Immature natural killer cell (primary cell): ENCODE measurements at regions not wholly inside any gene's neighbourhood (a gene's known extent, or its start where the extent isn't known, plus 50 kb on each side); places are given as distances from the start of the nearest gene placed in this dataset.

Source experiments
- DNase-seq, 3 donors: peaks; one replicate each; pipeline ENCODE4 v3.0.0; 2022; ENCODE audit warnings: mixed read lengths in 1 of 3
- H3K27ac Mint-ChIP-seq, 6 donors: one replicate each; pipeline ENCODE4 v1.8.0; 2020; ENCODE audit warnings: mixed read lengths in 6 of 6, mild to moderate bottlenecking in 5 of 6, inconsistent platforms in 4 of 6, moderate library complexity in 3 of 6
- H3K27me3 Mint-ChIP-seq, 3 donors: one replicate each; pipeline ENCODE4 v1.8.0; 2020 to 2021; ENCODE audit warnings: low read depth in 3 of 3, mild to moderate bottlenecking in 3 of 3, mixed read lengths in 3 of 3, moderate library complexity in 3 of 3, inconsistent platforms in 1 of 3
- H3K36me3 Mint-ChIP-seq, 3 donors: one replicate each; pipeline ENCODE4 v1.8.0; 2020; ENCODE audit warnings: mixed read lengths in 3 of 3, inconsistent platforms in 2 of 3, mild to moderate bottlenecking in 2 of 3
- H3K4me1 Mint-ChIP-seq, 2 donors: one replicate each; pipeline ENCODE4 v1.8.0; 2020; ENCODE audit warnings: inconsistent platforms in 2 of 2, mild to moderate bottlenecking in 2 of 2, mixed read lengths in 2 of 2, moderate library complexity in 1 of 2
- H3K4me3 Mint-ChIP-seq, 5 donors: one replicate each; pipeline ENCODE4 v1.8.0; 2020; ENCODE audit warnings: mild to moderate bottlenecking in 5 of 5, mixed read lengths in 5 of 5, inconsistent platforms in 3 of 5, moderate library complexity in 3 of 5
- H3K9me3 Mint-ChIP-seq, 6 donors: one replicate each; pipeline ENCODE4 v1.8.0; 2020; ENCODE audit warnings: mild to moderate bottlenecking in 6 of 6, mixed read lengths in 6 of 6, inconsistent platforms in 4 of 6, moderate library complexity in 3 of 6

GRCh38 chr10:131683281-131683861 lies 217.4 kb upstream of the PPP2R2D start:
- Mint-ChIP-seq H3K9me3 (no peaks in the 10 kb centered on the region), H3K4me3 (no peak overlapping the region), H3K4me1 (no peaks in the 10 kb centered on the region), H3K36me3 (no peaks in the 10 kb centered on the region), H3K27ac (no peak overlapping the region), H3K27me3 (peaks cover 0 to 3% (median 0%) of the 10 kb centered on the region in 3 donors)
- DNase-seq, result no peak

GRCh38 chr10:131683941-131684340 lies 216.9 kb upstream of the PPP2R2D start:
- Mint-ChIP-seq H3K9me3 (no peaks in the 10 kb centered on the region), H3K27me3 (peaks cover 0 to 3% (median 0%) of the 10 kb centered on the region in 3 donors), H3K27ac (no peak overlapping the region), H3K4me1 (no peaks in the 10 kb centered on the region), H3K4me3 (no peak overlapping the region), H3K36me3 (no peaks in the 10 kb centered on the region)
- DNase-seq, result no peak

GRCh38 chr10:131685007-131685406 lies 215.8 kb upstream of the PPP2R2D start:
- peaks cover 0 to 3% (median 0%) of the 10 kb centered on the region in 3 donors for H3K27me3 Mint-ChIP-seq

DNA sequence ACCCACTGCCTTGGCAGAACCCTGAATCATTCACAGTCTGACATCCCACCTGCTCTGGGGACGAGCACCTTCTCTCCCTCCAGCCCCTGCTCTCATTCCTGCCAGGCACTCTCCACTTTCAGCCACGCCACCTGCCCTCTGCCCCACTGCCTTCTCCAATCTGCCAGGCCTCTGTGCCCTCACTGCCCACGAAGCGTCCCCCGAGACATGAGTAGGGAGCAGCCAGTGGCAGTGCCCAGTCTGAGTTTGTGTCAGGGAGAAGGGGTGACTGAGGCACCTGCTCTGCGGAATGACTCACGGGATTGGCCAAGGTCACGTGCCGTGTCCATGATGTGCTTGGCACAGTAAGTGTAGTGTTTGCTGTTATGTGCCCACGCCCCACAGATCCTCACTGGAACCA lies 215.2 kb upstream of the PPP2R2D start:
- Mint-ChIP-seq H3K4me3 (no peak overlapping the region), H3K27me3 (peaks cover 0 to 3% (median 0%) of the 10 kb centered on the region in 3 donors), H3K36me3 (peaks cover 0 to 4% (median 0%) of the 10 kb centered on the region in 3 donors), H3K27ac (no peak overlapping the region), H3K4me1 (no peaks in the 10 kb centered on the region), H3K9me3 (no peaks in the 10 kb centered on the region)
- no peak for DNase-seq

More at GRCh38 chr10:131685007-131685406, 215.8 kb upstream of the PPP2R2D start:
- Mint-ChIP-seq H3K9me3 (no peaks in the 10 kb centered on the region), H3K4me3 (no peak overlapping the region), H3K27ac (no peak overlapping the region), H3K4me1 (no peaks in the 10 kb centered on the region), H3K36me3 (no peaks in the 10 kb centered on the region)
- DNase-seq, result no peak

GRCh38 chr10:131686781-131687420 lies 213.9 kb upstream of the PPP2R2D start:
- no peak overlapping the region for H3K27ac Mint-ChIP-seq
- H3K4me3 Mint-ChIP-seq, result no peak overlapping the region
- peaks cover 0 to 1% (median 0%) of the 10 kb centered on the region in 3 donors for H3K27me3 Mint-ChIP-seq
- no peaks in the 10 kb centered on the region for H3K4me1 Mint-ChIP-seq
- no peaks in the 10 kb centered on the region for H3K9me3 Mint-ChIP-seq
- no peak for DNase-seq
- peaks cover 0 to 4% (median 0%) of the 10 kb centered on the region in 3 donors for H3K36me3 Mint-ChIP-seq

GRCh38 chr10:131688304-131688703 lies 212.5 kb upstream of the PPP2R2D start:
- no peaks in the 10 kb centered on the region for H3K9me3 Mint-ChIP-seq
- H3K4me1 Mint-ChIP-seq, result no peaks in the 10 kb centered on the region
- H3K27ac Mint-ChIP-seq, result no peak overlapping the region
- peaks cover 0 to 4% (median 0%) of the 10 kb centered on the region in 3 donors for H3K36me3 Mint-ChIP-seq
- H3K27me3 Mint-ChIP-seq, result peaks cover 0 to 1% (median 0%) of the 10 kb centered on the region in 3 donors
- no peak for DNase-seq
- H3K4me3 Mint-ChIP-seq, result no peak overlapping the region

DNA sequence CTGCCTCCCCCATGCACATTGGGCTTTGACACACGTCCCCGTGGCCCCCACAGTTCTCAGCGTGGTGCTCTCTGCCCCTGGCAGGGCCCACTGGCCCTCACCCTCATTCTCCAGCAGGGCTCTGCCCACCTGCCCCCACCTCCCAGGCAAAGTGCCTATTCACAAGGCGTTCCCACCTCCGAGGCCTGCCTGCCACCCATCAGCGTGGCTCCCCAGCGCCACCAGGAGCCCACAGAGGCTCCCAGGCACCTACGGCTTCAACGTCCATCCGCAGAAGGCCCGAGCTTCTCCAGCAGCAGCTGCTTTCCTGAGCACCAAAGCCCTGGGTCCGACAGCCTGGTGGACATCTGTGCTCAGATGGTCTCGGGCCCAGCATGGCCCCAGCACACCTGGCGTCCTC lies 211.8 kb upstream of the PPP2R2D start:
- Mint-ChIP-seq H3K9me3 (no peaks in the 10 kb centered on the region), H3K4me3 (no peak overlapping the region)

DNA sequence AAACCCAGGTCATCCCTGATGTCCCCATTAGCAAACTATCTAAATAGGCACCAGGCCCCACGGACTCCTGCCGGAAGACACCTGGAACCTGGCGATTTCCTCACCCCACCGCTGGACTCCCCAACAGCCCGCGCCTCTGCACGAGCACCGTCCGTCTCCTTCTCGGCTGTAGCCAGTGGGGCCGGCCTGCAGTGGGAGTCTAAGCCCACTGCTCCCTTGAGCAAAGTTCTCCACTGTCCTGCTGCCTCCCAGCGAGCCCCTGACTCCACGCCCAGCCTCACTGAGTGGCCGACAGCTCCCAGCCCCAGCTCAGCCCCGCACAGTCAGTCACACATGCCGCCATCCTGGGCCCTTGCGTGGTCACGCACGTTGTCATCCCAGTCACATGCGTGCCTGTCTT lies 211.3 kb upstream of the PPP2R2D start:
- Mint-ChIP-seq H3K9me3 (no peaks in the 10 kb centered on the region), H3K27me3 (peaks cover 0 to 4% (median 0%) of the 10 kb centered on the region in 3 donors), H3K36me3 (peaks cover 0 to 4% (median 0%) of the 10 kb centered on the region in 3 donors), H3K27ac (no peak overlapping the region), H3K4me1 (no peaks in the 10 kb centered on the region), H3K4me3 (no peak overlapping the region)
- DNase-seq, result no peak

More for the DNA sequence above, 211.8 kb upstream of the PPP2R2D start:
- peaks cover 0 to 4% (median 0%) of the 10 kb centered on the region in 3 donors for H3K36me3 Mint-ChIP-seq
- H3K27me3 Mint-ChIP-seq, result peaks cover 0 to 1% (median 0%) of the 10 kb centered on the region in 3 donors
- H3K4me1 Mint-ChIP-seq, result no peaks in the 10 kb centered on the region
- no peak overlapping the region for H3K27ac Mint-ChIP-seq
- no peak for DNase-seq

GRCh38 chr10:131689954-131690757 lies 210.7 kb upstream of the PPP2R2D start:
- H3K36me3 Mint-ChIP-seq, result peaks cover 0 to 4% (median 0%) of the 10 kb centered on the region in 3 donors
- no peak overlapping the region for H3K4me3 Mint-ChIP-seq
- no peak overlapping the region for H3K27ac Mint-ChIP-seq
- no peaks in the 10 kb centered on the region for H3K4me1 Mint-ChIP-seq
- H3K9me3 Mint-ChIP-seq, result peaks cover 0 to 1% (median 0%) of the 10 kb centered on the region in 6 donors
- peaks cover 0 to 4% (median 0%) of the 10 kb centered on the region in 3 donors for H3K27me3 Mint-ChIP-seq
- no peak for DNase-seq

DNA sequence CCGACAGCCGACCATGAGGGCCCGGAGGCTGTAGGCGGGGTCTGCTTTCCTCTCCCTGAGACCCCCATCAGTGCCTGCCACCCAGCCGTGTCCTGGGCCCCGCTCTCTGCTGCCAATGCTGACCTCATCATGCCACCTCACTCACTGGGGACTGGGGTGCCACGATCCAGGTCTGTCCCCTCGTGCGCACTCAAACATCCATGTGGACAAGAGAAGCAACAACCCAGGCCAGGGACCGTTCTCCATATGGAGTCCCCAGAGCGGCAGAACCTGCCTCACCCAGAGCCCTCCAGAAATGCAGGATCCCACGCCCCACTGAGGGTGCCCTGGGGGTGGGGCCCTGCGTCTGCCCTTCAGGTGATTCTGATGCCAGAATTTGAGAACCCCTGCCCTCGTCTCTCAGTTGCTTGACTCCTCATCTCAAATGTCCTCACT lies 210.0 kb upstream of the PPP2R2D start:
- peaks cover 0 to 4% (median 0%) of the 10 kb centered on the region in 3 donors for H3K36me3 Mint-ChIP-seq
- DNase-seq, result no peak
- no peak overlapping the region for H3K27ac Mint-ChIP-seq
- no peak overlapping the region for H3K4me3 Mint-ChIP-seq
- H3K4me1 Mint-ChIP-seq, result no peaks in the 10 kb centered on the region
- H3K9me3 Mint-ChIP-seq, result peaks cover 0 to 2% (median 0%) of the 10 kb centered on the region in 6 donors
- peaks cover 0 to 4% (median 0%) of the 10 kb centered on the region in 3 donors for H3K27me3 Mint-ChIP-seq

GRCh38 chr10:131691481-131692090 lies 209.2 kb upstream of the PPP2R2D start:
- Mint-ChIP-seq H3K27me3 (peaks cover 0 to 4% (median 0%) of the 10 kb centered on the region in 3 donors), H3K27ac (no peak overlapping the region)

GRCh38 chr10:131692176-131692575 lies 208.6 kb upstream of the PPP2R2D start:
- no peak overlapping the region for H3K4me3 Mint-ChIP-seq
- no peaks in the 10 kb centered on the region for H3K4me1 Mint-ChIP-seq
- peaks cover 0 to 4% (median 0%) of the 10 kb centered on the region in 3 donors for H3K36me3 Mint-ChIP-seq
- peaks cover 0 to 2% (median 0%) of the 10 kb centered on the region in 6 donors for H3K9me3 Mint-ChIP-seq
- H3K27me3 Mint-ChIP-seq, result peaks cover 0 to 4% (median 0%) of the 10 kb centered on the region in 3 donors
- no peak for DNase-seq
- no peak overlapping the region for H3K27ac Mint-ChIP-seq

More at GRCh38 chr10:131691481-131692090, 209.2 kb upstream of the PPP2R2D start:
- Mint-ChIP-seq H3K36me3 (peaks cover 0 to 4% (median 0%) of the 10 kb centered on the region in 3 donors), H3K9me3 (peaks cover 0 to 2% (median 0%) of the 10 kb centered on the region in 6 donors), H3K4me3 (no peak overlapping the region), H3K4me1 (no peaks in the 10 kb centered on the region)
- no peak for DNase-seq

- peaks cover 0 to 4% (median 0%) of the 10 kb centered on the region in 3 donors for H3K27me3 Mint-ChIP-seq
- no peak overlapping the region for H3K4me3 Mint-ChIP-seq
- no peaks in the 10 kb centered on the region for H3K4me1 Mint-ChIP-seq
- peaks cover 0 to 4% (median 0%) of the 10 kb centered on the region in 3 donors for H3K36me3 Mint-ChIP-seq
- H3K9me3 Mint-ChIP-seq, result peaks cover 0 to 2% (median 0%) of the 10 kb centered on the region in 6 donors
- no peak for DNase-seq
- no peak overlapping the region for H3K27ac Mint-ChIP-seq
These were observed 208.0 kb upstream of the PPP2R2D start for GRCh38 chr10:131692686-131693334.
